ENCODE measurements at regions not wholly inside any gene's neighbourhood (a gene's known extent, or its start where the extent isn't known, plus 50 kb on each side); places are given as distances from the start of the nearest gene placed in this dataset.
"Not testable (repeated sequence)": the region's sequence is repeated elsewhere in the genome, so short reads cannot be mapped to it uniquely, and the experiment has no call there.

DNA sequence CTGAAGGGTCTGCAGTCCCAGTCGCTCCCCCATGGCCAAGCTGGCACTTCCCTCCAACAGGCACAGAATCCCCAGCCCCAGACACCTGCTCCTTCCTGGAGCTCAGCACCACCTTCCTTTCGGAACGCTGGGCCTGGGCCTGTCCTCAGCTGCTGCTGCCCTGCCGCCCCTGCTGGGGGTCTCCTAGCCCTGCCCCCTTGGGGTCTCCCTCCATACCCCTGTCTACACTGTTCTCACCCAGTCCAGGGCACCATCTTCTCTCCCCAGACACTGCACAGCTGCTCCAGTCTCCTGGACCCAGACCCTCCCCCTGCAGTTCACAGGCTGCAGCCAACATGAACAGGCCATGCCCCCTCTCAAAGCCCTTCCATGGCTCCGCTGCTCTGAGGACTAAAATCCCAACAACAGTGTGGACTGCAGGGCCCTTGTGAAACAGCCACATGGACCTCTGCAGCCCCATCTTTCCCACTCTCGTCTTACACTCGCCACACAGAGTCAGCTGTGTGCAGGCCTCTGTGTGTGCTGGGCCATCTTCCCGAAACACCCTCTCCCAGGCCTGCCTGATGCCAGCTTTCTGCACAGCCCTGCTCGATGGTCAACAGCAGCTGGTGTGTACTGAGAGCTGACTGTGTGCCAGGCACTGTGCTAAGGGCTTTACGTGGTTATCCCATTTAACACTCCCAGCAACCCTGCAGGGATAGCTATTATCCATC is 361.3 kb downstream of the MATN1 start:
- DNase-seq, result not testable (repeated sequence)

DNA sequence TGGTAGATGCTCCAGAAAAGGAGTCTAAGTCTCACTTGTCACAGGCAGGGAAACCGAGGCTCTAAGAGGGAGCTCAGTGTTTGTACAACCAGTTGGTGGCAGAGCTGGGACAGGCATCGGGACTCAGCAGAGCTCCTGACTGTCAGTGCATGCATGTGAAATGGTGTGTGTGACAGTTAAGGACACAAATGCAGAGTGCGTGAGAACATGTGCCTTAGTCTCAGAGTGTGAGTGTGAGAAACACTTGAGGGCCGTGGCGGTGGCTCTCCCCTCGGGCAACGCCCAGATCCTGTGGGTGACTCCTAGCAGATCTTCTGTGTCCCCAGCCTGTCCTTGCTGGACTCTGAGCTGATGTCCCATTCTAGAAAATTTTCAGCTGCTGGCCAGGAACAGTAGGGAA is 362.6 kb downstream of the MATN1 start:
- DNase-seq, result no peak

DNA sequence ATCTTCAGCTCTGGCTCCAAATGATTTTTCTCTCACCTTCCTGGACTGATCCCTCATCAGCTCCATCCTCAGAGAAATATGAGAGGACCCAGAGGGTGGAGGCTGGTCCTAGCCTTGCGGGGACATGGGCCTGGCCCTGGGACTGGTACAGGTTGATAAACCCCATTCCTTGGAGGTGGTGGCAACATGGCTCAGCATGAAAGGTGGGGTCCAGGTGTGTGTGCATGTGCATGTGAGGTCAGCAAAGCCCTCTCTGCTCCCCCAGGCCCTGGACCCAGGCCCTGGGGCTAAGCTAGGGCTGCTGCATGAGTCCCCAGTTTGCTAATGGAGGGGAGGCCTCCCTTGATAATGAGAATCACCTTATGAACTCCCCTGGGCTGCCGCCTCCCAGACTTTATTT is 363.1 kb downstream of the MATN1 start:
- no peak for DNase-seq

DNA sequence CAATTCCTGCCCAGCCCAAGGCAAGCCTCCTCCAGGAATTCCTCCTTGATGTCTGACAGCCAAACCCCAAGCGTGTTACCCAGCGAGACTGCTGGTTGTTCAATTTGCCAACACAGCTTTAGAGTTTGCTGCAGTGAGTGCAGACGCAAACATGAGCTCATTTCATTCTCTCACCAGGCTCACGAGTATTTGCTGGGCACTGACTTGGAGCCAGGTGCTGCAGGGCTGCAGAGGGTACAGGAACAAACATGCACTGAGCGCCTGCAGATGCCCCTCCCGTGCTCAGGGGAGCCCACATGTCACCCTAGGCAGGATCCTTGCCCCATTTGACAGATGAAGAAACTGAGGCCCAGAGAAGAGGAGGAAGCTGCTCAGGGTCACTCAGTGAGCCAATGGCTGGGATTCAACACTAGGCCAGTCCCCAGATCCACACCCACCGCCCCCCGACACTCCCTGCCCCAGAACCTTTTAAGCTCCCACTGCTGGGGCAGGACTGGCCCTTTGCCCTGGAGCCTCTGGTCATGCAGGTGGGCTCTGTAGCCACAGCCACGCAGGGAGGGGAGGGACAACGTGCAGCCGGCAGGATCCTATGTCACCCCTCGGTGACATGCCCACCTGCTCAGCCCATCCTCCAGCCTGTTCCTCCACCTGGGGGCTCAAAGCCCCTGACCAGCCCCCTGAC is 363.7 kb downstream of the MATN1 start:
- no peak for DNase-seq

DNA sequence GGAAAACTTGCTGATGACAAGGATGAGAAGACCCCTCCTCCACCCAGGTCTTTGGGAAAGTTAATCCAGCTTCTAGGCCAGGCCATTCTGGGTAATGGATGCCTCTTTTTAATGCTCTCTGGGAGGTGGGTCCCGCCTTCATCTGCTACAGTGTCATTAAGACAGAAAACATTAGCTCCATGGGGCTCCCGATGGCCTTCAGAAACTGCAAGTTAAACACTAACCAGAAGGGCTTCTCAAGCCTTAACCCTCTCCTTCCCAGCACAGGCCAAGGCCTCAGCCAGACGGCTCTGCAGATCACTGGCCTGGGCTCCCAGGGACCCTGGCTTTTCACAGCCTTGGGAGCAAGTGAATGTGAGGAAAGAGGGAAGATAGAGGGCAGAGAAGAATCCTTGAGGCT is 364.9 kb downstream of the MATN1 start:
- no peak for DNase-seq

DNA sequence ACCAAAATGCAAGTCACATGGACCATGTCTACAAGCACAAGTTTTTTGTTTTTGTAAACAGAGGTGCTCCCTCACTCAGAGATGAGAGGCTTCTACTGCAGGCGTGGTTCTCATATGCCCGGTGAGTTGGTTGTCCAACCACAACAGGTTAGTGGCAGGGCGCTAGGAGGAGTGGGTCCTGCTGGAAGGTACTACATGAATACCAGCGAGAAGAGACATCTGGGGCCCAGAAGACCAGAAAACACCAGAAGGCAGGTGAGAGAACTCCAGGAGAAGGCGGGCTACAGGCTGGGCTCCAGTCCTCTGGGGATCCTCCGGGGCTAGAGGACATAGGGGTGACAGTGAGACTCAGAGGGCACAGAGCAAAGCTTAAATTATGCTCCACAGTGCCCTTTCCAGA is 366.5 kb downstream of the MATN1 start:
- DNase-seq, result no peak

DNA sequence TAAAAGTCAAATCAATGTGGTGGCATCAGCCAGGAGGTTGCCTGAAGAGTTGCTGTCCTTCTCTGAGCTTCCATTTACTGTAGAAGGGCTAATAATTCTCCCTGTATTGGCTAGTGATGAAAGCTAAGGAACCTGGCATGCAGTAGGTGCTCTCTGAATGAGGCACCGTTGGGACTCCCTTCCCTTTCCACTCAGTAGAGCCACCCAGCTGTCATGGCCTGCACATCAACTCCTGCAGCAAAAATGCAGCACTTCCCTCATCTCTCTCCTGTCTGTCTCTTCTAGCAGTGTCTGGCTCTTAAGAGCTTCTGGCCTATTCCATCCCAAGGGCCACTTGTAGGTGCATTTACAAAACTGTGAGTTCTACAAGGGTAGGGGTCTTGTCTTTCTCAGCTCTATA is 369.0 kb downstream of the MATN1 start:
- DNase-seq, result no peak

DNA sequence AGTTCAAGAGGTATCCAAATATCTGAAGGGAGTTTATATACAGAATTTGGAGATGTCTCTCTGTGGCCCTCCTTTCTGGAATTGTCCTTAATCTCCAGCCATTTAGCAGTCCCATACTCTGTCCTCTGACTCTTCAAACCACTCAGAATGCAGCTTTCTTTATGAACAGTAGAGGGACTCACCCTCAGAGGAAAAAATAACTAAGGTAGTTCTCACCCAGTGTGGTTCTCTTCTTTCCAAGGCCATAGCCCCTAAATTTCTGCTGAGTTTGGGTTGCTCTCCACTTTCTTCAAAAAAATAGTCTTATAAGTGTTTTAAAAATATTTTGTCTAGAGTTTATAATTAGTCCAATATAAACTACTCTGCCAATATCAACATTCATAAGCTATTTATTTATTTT is 369.7 kb downstream of the MATN1 start:
- no peak for DNase-seq

DNA sequence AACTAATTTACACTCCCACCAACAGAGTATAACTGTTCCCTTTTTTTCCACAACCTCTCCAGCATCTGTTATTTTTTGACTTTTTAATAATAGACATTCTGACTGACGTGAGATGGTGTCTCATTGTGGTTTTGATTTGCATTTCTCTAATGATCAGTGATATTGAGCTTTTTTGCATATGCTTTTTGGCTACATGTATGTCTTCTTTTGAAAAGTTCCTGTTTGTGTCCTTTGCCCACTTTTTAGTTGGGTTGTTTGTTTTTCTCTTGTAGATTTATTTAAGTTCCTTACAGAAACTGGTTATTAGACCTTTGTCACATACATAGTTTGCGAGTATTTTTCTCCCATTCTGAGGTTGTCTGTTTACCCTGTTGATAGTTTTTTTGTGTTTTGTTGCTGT is 375.2 kb downstream of the MATN1 start:
- no peak for DNase-seq

DNA sequence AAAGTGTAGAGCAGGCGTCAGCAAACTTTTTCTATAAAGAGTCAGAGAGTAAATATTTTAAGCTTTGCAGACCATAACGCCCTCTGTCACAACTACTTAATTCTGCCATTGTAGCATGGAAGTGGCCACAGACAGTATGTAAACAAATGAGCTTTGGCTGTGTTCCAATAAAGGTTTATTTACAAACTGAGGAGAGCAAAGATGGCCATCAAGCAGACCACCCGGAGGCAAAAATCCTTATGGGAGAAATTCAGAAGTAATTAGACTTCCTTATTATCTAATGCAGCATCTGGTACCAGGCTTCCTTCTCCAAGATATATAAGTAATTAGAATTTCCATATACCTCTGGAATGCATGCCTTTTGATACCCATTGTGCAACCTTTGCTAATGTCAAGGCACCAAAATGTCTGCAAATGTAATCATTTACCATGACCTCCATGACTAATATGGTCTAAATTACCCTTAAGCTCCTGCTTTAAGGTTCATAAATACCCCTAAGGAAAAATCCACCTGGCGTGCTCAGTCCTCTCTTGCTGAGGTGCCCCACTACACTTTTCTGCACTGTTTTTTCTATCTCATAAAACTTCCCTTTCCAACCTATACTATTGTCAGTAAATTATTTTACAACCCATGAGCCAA is 377.8 kb downstream of the MATN1 start:
- no peak for DNase-seq

DNA sequence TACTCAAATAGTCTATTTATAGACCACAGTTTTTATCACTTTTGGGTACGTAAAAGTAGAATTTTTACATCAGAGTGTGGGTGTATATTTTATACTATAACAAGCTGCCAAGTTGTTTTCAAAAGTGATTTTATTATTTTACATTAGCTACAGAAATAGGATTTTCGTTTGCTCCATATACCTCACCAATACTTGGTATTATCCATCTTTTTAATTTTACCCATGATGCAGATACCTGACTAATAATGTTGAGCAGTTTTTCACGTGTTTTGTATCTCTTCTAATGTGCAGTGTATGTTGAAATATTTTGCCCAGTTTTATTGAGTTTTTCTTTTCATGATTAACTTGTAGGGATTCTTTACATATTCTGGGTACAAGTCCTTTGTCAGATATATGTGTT is 379.8 kb downstream of the MATN1 start:
- DNase-seq, result no peak

DNA sequence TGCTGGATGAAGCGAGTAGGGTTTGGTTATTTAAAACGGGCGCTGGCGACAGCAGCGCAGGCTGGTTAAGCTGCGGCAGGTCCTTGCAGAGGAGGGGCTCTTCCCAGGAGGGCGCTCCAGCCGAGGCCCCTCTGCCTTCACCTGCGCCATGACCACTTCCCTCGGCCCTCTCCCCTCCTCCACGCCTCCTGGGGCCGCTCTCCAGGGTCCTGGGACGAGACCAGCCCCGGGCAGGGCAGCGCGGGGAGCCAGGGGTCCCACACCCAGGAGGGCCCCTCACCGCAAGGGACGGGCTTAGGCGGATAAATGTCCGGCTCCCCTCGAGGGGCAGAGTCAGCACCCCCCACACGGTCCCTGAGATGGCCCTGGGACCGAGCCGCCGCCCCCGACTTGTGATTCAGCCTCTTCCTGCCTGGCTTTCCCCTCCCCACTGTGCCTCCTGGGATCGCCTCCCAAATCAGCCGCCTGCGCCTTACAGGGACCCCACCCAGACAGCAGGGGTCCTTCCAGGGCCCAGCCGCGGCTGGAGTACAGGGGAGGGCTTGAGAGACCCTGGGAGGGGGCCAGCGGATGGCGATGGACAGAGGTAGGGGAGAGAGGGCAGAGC is 380.7 kb downstream of the MATN1 start:
- no peak for DNase-seq

DNA sequence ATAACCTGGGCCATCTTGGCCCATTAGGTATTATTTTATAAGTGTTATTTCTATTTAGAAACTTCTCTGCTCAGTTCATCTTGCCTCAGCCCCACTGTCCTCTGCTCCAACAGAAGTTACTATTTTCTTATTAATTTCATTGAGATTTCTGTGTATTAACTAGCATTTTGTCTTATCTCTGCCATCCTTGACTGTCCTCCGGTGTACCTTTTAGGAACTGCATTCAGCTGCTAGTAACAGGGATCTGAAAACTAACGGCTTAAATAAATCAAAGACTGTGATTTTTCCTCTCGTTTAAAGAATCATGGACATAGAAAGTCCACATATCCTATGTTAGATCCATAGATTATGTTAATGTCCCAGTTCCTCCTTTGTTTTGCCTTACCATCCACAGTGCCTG is 382.5 kb downstream of the MATN1 start:
- DNase-seq, result no peak

DNA sequence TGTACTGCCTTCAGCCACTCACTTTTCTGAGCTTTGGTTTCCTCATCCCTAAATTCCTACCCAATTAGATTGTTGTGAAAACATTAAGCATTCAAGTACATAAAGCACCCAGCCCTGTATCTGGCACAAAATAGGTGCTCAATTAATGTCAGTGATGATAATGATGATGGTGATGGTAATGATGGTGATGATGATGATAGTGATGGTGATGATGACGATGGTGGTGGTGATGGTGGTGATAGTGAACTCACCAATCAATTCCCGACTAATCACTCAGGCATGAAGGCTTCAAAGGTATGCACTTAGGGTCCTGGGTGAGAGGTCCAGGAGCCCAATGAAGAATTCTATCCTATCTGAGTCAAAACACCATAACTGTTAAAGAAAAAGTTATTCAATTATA is 383.5 kb downstream of the MATN1 start:
- DNase-seq, result no peak

DNA sequence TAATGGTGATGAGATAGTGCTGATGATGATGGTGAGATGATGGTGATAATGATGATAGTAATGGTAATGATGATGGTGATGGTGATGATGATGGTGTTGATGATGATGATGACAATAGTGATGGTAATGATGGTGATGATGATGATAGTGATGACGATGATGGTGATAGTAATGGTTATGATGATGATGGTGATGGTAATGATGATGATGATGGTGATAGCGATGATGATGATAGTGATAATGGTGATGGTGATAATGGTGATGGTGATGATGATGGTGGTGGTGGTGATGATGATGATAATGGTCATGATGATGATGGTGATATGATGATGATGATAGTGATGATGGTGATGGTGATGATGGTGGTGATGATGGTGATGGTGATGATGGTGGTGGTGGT is 384.6 kb downstream of the MATN1 start:
- DNase-seq, result no peak

DNA sequence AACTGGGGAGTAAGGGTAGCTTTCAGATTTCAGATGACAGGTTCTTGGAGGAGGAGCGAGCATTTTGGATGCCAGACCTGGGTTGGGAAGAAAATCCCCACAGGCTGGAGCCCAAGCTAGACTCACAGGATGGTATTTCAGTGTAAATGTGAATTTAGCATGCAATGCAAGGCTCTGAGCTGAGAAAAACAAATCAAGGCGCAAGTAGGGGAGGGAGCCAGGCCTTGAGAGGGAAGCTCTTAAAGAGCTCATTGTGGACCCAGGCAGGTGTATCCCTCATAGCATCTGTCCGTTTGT is 386.1 kb downstream of the MATN1 start:
- DNase-seq, result no peak

DNA sequence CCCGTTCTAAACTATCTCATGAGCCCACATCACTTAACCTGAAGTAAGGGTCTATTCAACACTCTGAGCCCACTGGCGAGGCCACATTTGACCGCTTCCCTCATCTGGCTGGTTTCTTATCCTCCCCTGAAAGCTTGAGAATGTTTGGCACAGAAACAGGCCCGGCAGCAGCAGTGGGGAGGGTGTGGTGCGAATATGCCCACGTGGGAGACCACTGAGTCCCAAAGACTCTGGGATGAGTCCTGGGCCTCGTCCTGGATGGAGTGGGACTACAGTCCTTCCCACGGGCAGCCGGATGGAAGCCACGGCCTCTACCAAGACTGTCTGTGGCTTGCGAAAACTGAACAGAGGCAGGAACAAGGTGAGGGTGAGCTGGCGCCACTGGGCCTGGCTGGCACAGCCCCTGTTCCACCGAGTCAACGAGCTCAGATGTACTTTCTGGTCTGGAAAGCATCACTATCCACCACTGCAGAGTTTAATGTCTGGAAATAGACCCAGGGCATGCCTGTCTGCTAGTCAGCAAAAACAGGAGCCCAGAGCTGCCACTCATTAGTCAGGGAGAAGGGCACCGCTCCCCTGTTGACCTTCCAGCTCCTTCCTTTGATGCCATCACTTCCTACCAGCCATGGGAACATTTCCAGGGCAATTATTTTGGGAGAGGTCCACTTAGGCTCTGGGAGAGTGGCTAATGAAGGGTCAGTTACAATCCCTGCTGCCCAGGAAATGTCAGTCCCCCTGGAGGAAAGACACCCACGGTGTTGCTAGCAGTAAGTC is 386.6 kb downstream of the MATN1 start:
- DNase-seq, result no peak

DNA sequence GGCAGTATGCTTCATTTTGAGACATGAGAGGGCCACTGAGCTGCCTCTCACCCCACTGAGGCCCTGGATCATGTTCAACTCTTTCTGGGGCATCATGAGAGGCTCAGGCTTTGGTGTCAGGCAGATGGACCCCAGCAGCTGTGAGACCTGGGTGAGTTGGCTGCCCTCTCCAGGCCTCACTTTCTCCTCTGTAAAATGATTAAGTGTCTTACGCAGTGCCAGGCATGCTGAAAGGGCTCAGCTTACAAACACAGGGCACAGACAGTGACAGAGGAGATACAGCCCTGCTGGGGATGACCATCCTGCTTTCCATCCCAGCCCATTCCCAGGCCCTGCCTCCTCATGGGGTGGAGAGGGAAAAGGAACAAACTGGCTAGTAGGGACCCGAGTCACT is 387.4 kb downstream of the MATN1 start:
- no peak for DNase-seq

DNA sequence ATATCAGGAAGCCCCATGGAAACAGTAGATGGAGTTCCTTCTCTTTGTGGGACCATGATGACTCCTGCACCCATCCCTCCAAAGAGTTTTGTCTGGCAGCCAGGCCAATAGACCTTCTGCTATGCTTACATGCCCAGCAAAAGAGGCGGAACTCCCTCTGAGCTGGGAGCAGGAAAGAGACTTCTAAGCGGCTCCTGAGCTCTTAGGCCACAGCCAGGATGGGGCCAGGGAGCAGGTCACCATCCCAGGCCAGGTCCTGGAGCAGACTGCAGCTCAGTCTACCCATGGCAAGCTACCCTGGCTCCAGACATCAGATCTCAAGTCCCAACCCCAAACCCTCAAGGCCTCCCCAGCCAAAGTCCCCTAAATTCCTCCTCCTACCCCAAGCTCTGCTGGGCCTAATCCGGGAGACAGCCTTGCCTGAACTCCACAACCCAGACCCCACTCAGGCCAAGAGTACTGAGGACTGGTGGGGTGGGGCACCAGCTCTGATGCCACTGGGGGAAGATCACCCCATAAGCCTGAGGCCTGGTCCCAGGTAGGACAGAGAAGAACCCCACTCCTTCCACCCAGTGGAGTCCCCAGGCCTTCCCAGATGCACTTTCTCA is 387.9 kb downstream of the MATN1 start:
- no peak for DNase-seq

DNA sequence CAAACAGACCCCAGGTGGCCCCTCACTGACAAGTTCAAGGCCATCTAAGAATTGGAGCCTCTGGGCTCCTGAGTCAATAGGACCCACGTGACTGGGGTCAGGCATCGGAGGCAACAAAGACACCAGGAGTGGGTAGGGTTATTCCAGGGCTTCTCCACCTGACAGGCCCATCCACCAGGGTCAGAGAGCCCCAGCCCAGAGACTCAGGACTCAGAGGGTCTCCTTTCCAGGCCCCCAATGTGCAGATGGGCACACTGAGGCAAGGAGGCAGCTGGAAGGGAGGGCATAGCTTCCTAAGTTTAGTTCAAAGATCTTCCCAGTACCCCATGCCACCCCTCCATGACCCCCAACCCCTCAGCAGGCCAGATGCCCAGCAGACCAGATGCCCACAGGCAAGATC is 388.6 kb downstream of the MATN1 start:
- DNase-seq, result no peak

DNA sequence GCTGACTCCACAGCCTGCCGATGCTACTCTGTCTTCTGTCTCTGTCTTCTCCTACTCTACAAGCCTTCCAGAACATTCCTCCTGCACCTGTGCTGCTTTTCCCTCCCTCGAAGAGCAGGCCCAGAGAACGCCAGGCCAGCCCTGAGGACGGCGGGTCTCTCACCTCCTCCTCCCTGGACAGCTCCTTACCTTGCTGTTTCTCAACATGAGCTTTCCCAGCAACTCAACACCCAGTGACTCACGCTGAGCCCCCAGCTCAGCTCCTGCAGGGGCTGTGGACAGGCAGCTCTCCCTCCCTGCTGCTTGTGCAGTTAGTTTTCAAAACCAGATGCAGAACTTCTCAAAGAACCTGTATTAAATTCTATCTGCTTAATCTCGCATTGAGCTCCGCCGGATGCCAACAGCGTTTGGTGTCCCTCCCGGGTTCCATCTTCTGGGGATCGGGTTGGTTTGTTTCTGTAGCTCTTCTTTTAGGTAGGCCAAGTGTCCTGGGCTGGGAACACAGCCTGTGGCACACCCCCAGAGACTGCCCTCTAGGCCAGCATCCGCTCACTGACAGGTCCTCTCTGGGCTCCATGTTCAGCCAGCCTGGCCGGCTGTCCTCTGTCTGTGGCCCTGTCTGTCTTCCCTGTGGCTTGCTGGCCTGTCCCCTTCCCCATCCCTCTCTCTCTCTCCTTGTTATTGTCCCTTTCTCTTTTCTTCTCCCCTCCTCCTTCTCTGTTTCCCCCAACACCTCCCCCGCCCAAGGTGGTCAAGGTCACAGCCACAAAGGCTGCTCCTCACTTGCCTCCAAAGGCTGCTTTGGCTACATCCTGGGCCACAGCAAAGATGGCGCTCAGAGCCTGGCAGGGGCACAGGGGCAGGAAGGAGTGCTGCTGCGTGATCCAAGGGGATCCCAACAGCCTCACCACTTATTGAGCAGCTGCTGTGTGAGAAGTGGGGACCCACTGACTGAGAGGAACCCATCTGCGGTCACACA is 391.0 kb downstream of the MATN1 start:
- DNase-seq, result no peak

All from right lung (tissue), 2 donors.